HCT116 (cell line): ENCODE measurements at regions not wholly inside any gene's neighbourhood (a gene's known extent, or its start where the extent isn't known, plus 50 kb on each side); places are given as distances from the start of the nearest gene placed in this dataset.

Source experiments
- ATAC-seq: fragments of 200-7000 bp; cut with Tn5 transposase; 2 replicates; pipeline ENCODE4 v1.9.1; 2020; ENCODE audit warnings: mild to moderate bottlenecking, moderate library complexity
- BruUV-seq: library from RNA; stranded (reverse); fragments of 400-500 nt; replicated peaks from 2 replicates; lab custom pipeline; 2021; lab: Mats Ljungman, UMichigan
- CTCF ChIA-PET: fragments of 300-600 bp; sonication (Branson Sonifier 250); formaldehyde crosslinking; loops from one replicate; lab custom pipeline; 2021; ENCODE audit warnings: antibody characterized with exemption; lab: Charles Lee
- POLR2A ChIA-PET: fragments of 300-600, 350-600 bp; sonication (Branson Sonifier 250); formaldehyde crosslinking; loops from one replicate; lab custom pipeline; 2021; ENCODE audit warnings: antibody characterized with exemption; lab: Charles Lee
- RAD21 ChIA-PET, 2 experiments: fragments of 300-600 bp; sonication (Branson Sonifier 250); formaldehyde crosslinking; loops; one replicate each; lab custom pipeline; 2023; ENCODE audit warnings: low total read pairs in 2 of 2; ENCODE audit not compliant: uncharacterized antibody in 2 of 2, unreplicated experiment in 2 of 2, low non-redundant PET in 1 of 2; lab: Charles Lee
- DNase-seq: peaks from one replicate; pipeline ENCODE4 v3.0.0-alpha.2; 2010; ENCODE audit warnings: low read depth, low spot score
- H2AFZ ChIP-seq: fragments of 200-600 bp; shearing (Covaris generic), sonication (generic); 2 replicates; pipeline ENCODE4 v1.6.1; 2017; ENCODE audit warnings: low read depth, mixed run types, mixed read lengths, antibody characterized with exemption, low read length; ENCODE audit not compliant: poor library complexity, severe bottlenecking
- H3K27ac ChIP-seq: 2 replicates; pipeline ENCODE4 v1.5.1; 2012; ENCODE audit warnings: low read depth, low read length
- H3K27me3 ChIP-seq: fragments of 200-600 bp; sonication (generic); 2 replicates; pipeline ENCODE4 v1.6.1; 2016; ENCODE audit warnings: mixed run types, low read length, mixed read lengths; ENCODE audit not compliant: insufficient read depth
- H3K36me3 ChIP-seq, 2 experiments: fragments of 200-500 bp in 1 of 2; fragments of 200-600 bp in 1 of 2; sonication (Bioruptor generic) in 1 of 2; sonication (generic) in 1 of 2; 2 replicates each; pipeline versions ENCODE4 v1.5.1 to v1.6.1; 2014 to 2016; ENCODE audit warnings: low read length in 2 of 2, inconsistent platforms in 1 of 2, mixed read lengths in 1 of 2, mixed run types in 1 of 2; ENCODE audit not compliant: insufficient read depth in 2 of 2, control insufficient read depth in 1 of 2
- H3K4me1 ChIP-seq, 2 experiments: fragments of 200-600 bp in 1 of 2; sonication (generic) in 1 of 2; 2 replicates each; pipeline versions ENCODE4 v1.5.1 to v1.6.1; 2012 to 2017; ENCODE audit warnings: low read length in 2 of 2, inconsistent platforms in 1 of 2, mild to moderate bottlenecking in 1 of 2, mixed read lengths in 1 of 2, mixed run types in 1 of 2, moderate library complexity in 1 of 2; ENCODE audit not compliant: insufficient read depth in 2 of 2, control insufficient read depth in 1 of 2
- H3K4me2 ChIP-seq: fragments of 200-600 bp; sonication (generic); 2 replicates; pipeline ENCODE4 v1.6.1; 2017; ENCODE audit warnings: mixed run types, low read length, mixed read lengths
- H3K4me3 ChIP-seq, 2 experiments: fragments of 200-600 bp in 1 of 2; sonication (generic) in 1 of 2; replicated peaks in 1 of 2; 2 replicates each; pipeline ENCODE4 v1.5.1; 2011 to 2016; ENCODE audit warnings: low read length in 2 of 2, control low read depth in 1 of 2, low read depth in 1 of 2, mild to moderate bottlenecking in 1 of 2, mixed read lengths in 1 of 2, mixed run types in 1 of 2
- H3K79me2 ChIP-seq: fragments of 200-600 bp; sonication (generic); 2 replicates; pipeline ENCODE4 v1.6.1; 2017; ENCODE audit warnings: mild to moderate bottlenecking, mixed run types, low read length, moderate library complexity, mixed read lengths; ENCODE audit not compliant: insufficient read depth
- H3K9ac ChIP-seq: fragments of 200-600 bp; sonication (generic); 2 replicates; pipeline ENCODE4 v1.6.1; 2016; ENCODE audit warnings: low read length, mixed read lengths
- H3K9me2 ChIP-seq: fragments of 200-600 bp; sonication (generic), shearing (Covaris generic); 2 replicates; pipeline ENCODE4 v1.6.1; 2017; ENCODE audit warnings: mixed run types, mild to moderate bottlenecking, moderate library complexity; ENCODE audit not compliant: insufficient read depth
- H3K9me3 ChIP-seq, 2 experiments: fragments of 200-500 bp in 1 of 2; fragments of 200-600 bp in 1 of 2; sonication (Bioruptor generic) in 1 of 2; sonication (generic) in 1 of 2; 2 replicates each; pipeline ENCODE4 v1.6.1; 2014 to 2017; ENCODE audit warnings: low read length in 2 of 2, mixed read lengths in 2 of 2, inconsistent platforms in 1 of 2, low read depth in 1 of 2, mild to moderate bottlenecking in 1 of 2, mixed run types in 1 of 2, moderate library complexity in 1 of 2; ENCODE audit not compliant: control insufficient read depth in 1 of 2, insufficient read depth in 1 of 2
- H4K20me1 ChIP-seq: fragments of 200-600 bp; sonication (generic), shearing (Covaris generic); 2 replicates; pipeline ENCODE4 v1.6.1; 2017; ENCODE audit warnings: mixed run types, mild to moderate bottlenecking, moderate library complexity; ENCODE audit not compliant: insufficient read depth
- ATF3 ChIP-seq: IDR thresholded peaks from 2 replicates; pipeline ENCODE4 v1.6.1; 2012
- CBX3 ChIP-seq: IDR thresholded peaks from 2 replicates; pipeline ENCODE4 v1.6.1; 2012; ENCODE audit warnings: low read depth
- CEBPB ChIP-seq: IDR thresholded peaks from 2 replicates; pipeline ENCODE4 v1.6.1; 2012; ENCODE audit warnings: low read depth
- EGR1 ChIP-seq: IDR thresholded peaks from 2 replicates; pipeline ENCODE4 v1.6.1; 2012; ENCODE audit warnings: low read depth
- ELF1 ChIP-seq: IDR thresholded peaks from 2 replicates; pipeline ENCODE4 v1.6.1; 2012; ENCODE audit warnings: low read depth, borderline replicate concordance
- EZH2phosphoT487 ChIP-seq: fragments of 200-600 bp; IDR thresholded peaks from 2 replicates; pipeline ENCODE4 v1.6.1; 2018; ENCODE audit warnings: antibody characterized with exemption, borderline replicate concordance
- FOSL1 ChIP-seq: IDR thresholded peaks from 2 replicates; pipeline ENCODE4 v1.6.1; 2012; ENCODE audit warnings: low read depth
- JUND ChIP-seq: IDR thresholded peaks from 2 replicates; pipeline ENCODE4 v1.6.1; 2012
- MAX ChIP-seq: IDR thresholded peaks from 2 replicates; pipeline ENCODE4 v1.6.1; 2012
- POLR2A ChIP-seq: IDR thresholded peaks from 2 replicates; pipeline ENCODE4 v1.7.0; 2011; ENCODE audit warnings: borderline replicate concordance; ENCODE audit not compliant: insufficient read depth, insufficient read length; ENCODE audit errors: extremely low read depth
- POLR2AphosphoS5 ChIP-seq: IDR thresholded peaks from 2 replicates; pipeline ENCODE4 v1.6.1; 2011; ENCODE audit warnings: mild to moderate bottlenecking, low read depth, low read length, moderate library complexity
- RAD21 ChIP-seq: IDR thresholded peaks from 2 replicates; pipeline ENCODE4 v1.6.1; 2012; ENCODE audit warnings: low read depth, mild to moderate bottlenecking
- REST ChIP-seq: IDR thresholded peaks from 2 replicates; pipeline ENCODE4 v1.6.1; 2012; ENCODE audit warnings: low read depth
- SIN3A ChIP-seq: IDR thresholded peaks from 2 replicates; pipeline ENCODE4 v1.6.1; 2012; ENCODE audit warnings: low read depth
- SP1 ChIP-seq: IDR thresholded peaks from 2 replicates; pipeline ENCODE4 v1.6.1; 2012; ENCODE audit warnings: low read depth
- SRF ChIP-seq: IDR thresholded peaks from 2 replicates; pipeline ENCODE4 v1.6.1; 2012; ENCODE audit warnings: low read depth
- TCF7L2 ChIP-seq: IDR thresholded peaks from 2 replicates; pipeline ENCODE4 v1.7.0; 2011; ENCODE audit warnings: borderline replicate concordance, inconsistent platforms; ENCODE audit not compliant: insufficient read depth, insufficient read length; ENCODE audit errors: extremely low read depth
- YY1 ChIP-seq: IDR thresholded peaks from 2 replicates; pipeline ENCODE4 v1.6.1; 2011; ENCODE audit warnings: low read length, low read depth, moderate library complexity, mild to moderate bottlenecking; ENCODE audit not compliant: insufficient replicate concordance; ENCODE audit errors: extremely low read depth
- ZFX ChIP-seq: fragments of 450-650 bp; IDR thresholded peaks from 2 replicates; pipeline ENCODE4 v1.6.1; 2017
- intact Hi-C: fragments of 100-400 bp; cut with micrococcal nuclease; formaldehyde crosslinking; loops from 2 replicates; pipeline ENCODE4 v1.10.0; 2022

- H3K9ac ChIP-seq: no peak overlapping the region
- no peak overlapping the region for H3K4me3 ChIP-seq
- H3K36me3 ChIP-seq: no peaks in the 10 kb centered on the region
- intact Hi-C loops: no loop called here
- ChIA-PET RAD21 (no interaction called here), CTCF (interaction anchor here (0.8 kb wide), 1 partner anchor 9 kb away, joined by 3 read pairs; no protein-coding TSS in a partner anchor), POLR2A (no interaction called here)
- ATAC-seq (no peak), DNase-seq (no peak)
- no peaks in the 10 kb centered on the region for H3K79me2 ChIP-seq
- BruUV-seq: no TSS peak
- no peaks in the 10 kb centered on the region; a peak in 1 of 4 replicates for H3K4me1 ChIP-seq
- H3K9me2 ChIP-seq: no peaks in the 10 kb centered on the region
- H3K27me3 ChIP-seq: no peaks in the 10 kb centered on the region
- no peaks in the 10 kb centered on the region for H4K20me1 ChIP-seq
- H3K4me2 ChIP-seq: no peak overlapping the region
- no peak overlapping the region for H2AFZ ChIP-seq
- H3K9me3 ChIP-seq: no peaks in the 10 kb centered on the region
- no peak overlapping the region for H3K27ac ChIP-seq
- TF ChIP-seq POLR2AphosphoS5: no peak
- no peak for TF ChIP-seq ELF1
- no peak for TF ChIP-seq ZFX
- no peak for TF ChIP-seq TCF7L2
- TF ChIP-seq YY1: no peak
- no peak for TF ChIP-seq REST
- TF ChIP-seq JUND: no peak
- TF ChIP-seq CBX3: no peak
- TF ChIP-seq SIN3A: no peak
- TF ChIP-seq EZH2phosphoT487: no peak
- no peak for TF ChIP-seq CEBPB
- TF ChIP-seq RAD21: no peak
- TF ChIP-seq POLR2A: no peak
- no peak for TF ChIP-seq EGR1
- TF ChIP-seq SRF: no peak
- no peak for TF ChIP-seq MAX
- TF ChIP-seq FOSL1: no peak
- no peak for TF ChIP-seq SP1
- no peak for TF ChIP-seq ATF3
Measured at GRCh38 chr6:119717942-119718341, 368.4 kb upstream of the MAN1A1 start.
